Activated naive CD8-positive, alpha-beta T cell treated with anti-CD3 and anti-CD28 coated beads, Interleukin-2, amount 50 U/mL, for 24 hours (primary cell): ENCODE measurements at regions not wholly inside any gene's neighbourhood (a gene's known extent, or its start where the extent isn't known, plus 50 kb on each side); places are given as distances from the start of the nearest gene placed in this dataset.

Experiments
- ATAC-seq: fragments of 150-1000 bp; cut with Tn5 transposase; one replicate; pipeline ENCODE4 v1.10.0; 2021
- DNase-seq: peaks from one replicate; pipeline ENCODE4 v3.0.0; 2021
- H3K27ac Mint-ChIP-seq: one replicate; pipeline ENCODE4 v1.8.0; 2021; ENCODE audit warnings: mild to moderate bottlenecking, mixed read lengths
- H3K27me3 Mint-ChIP-seq: one replicate; pipeline ENCODE4 v1.8.0; 2021; ENCODE audit warnings: mixed read lengths
- H3K36me3 Mint-ChIP-seq: one replicate; pipeline ENCODE4 v1.8.0; 2021; ENCODE audit warnings: low read depth, mixed read lengths
- H3K4me1 Mint-ChIP-seq: one replicate; pipeline ENCODE4 v1.8.0; 2021; ENCODE audit warnings: mixed read lengths
- H3K4me3 Mint-ChIP-seq: one replicate; pipeline ENCODE4 v1.8.0; 2021; ENCODE audit warnings: mild to moderate bottlenecking, moderate library complexity, mixed read lengths
- H3K9me3 Mint-ChIP-seq: one replicate; pipeline ENCODE4 v1.8.0; 2021; ENCODE audit warnings: mixed read lengths

- Mint-ChIP-seq H3K27me3 (no peaks in the 10 kb centered on the region), H3K4me3 (no peak overlapping the region), H3K36me3 (peaks cover 5% of the 10 kb centered on the region), H3K4me1 (peaks cover 24% of the 10 kb centered on the region), H3K9me3 (no peaks in the 10 kb centered on the region), H3K27ac (no peak overlapping the region)
- no peak for ATAC-seq
- no peak for DNase-seq
Observed at GRCh38 chr12:124517260-124518050, 50.0 kb downstream of the NCOR2 start.

DNA sequence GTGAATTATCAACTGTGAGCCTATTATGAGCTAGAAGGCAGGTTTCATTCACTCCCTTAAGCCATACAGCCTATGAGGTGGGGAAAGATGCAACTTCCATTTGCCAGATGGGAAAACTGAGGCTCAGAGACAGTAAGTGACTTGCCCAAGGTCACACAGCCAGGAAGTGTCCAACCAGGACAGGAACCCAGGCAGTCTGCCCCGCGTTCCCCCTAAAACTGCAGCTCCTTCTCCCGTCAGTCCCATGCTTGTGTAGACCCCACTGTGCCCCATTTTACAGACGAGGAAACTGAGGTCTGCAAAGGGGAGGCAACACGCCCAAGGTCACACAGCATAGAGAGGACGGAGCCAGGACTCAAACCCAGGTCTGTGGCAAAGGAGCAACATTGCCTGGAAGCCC lies 50.6 kb downstream of the NCOR2 start:
- ATAC-seq (no peak), DNase-seq (no peak)
- no peak overlapping the region for H3K27ac Mint-ChIP-seq
- no peaks in the 10 kb centered on the region for H3K27me3 Mint-ChIP-seq
- H3K9me3 Mint-ChIP-seq = no peaks in the 10 kb centered on the region
- H3K36me3 Mint-ChIP-seq = peaks cover 7% of the 10 kb centered on the region
- no peak overlapping the region for H3K4me3 Mint-ChIP-seq
- peaks cover 21% of the 10 kb centered on the region for H3K4me1 Mint-ChIP-seq

- DNase-seq = no peak
- H3K4me3 Mint-ChIP-seq = no peak overlapping the region
- no peaks in the 10 kb centered on the region for H3K27me3 Mint-ChIP-seq
- peaks cover 7% of the 10 kb centered on the region for H3K36me3 Mint-ChIP-seq
- peaks cover 18% of the 10 kb centered on the region for H3K4me1 Mint-ChIP-seq
- no peak for ATAC-seq
- H3K9me3 Mint-ChIP-seq = no peaks in the 10 kb centered on the region
- no peak overlapping the region for H3K27ac Mint-ChIP-seq
Observed at GRCh38 chr12:124515981-124516380, 51.4 kb downstream of the NCOR2 start.

DNA sequence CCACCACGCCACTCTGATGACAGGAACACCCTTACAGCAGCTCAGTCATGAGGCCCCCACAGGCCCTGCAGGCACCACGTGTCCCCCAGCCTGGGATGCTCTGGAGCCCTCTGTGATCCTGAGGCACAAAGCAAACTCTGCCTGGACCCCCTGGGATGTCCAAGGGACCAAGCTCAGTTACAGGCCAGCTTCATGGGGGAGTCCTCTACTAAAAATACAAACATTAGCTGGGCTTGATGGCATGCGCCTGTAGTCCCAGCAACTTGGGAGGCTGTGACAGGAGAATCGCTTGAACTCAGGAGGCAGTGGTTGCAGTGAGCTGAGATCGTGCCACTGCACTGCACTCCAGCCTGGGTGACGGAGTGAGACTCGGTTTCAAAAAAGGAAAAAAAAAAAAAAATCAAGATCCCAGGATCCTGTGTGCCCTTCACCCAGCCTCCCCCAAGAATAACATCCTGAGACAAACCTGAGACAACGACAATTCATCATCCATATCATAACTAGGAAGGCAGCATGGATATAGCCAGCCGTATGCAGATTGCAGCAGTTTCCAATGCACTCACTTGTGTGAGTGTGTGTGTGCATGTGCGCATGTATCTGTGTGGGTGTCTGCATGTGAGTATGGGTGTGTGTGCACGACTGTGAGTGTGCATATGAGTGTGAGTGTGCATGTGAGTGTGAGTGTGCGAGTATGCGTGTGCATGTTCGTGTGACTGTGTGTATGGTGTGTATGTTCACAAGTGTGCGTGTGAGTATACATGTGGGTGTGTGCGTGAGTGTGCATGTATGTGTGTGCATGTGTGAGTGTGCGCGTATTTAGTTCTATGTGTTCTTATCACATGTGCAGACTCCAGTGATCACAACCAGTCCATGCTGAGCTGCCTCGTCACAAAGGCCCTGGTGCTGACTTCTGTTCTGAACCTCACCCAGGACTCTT lies 52.1 kb downstream of the NCOR2 start:
- ATAC-seq (no peak), DNase-seq (no peak)
- H3K36me3 Mint-ChIP-seq = peaks cover 7% of the 10 kb centered on the region
- H3K27me3 Mint-ChIP-seq = no peaks in the 10 kb centered on the region
- H3K9me3 Mint-ChIP-seq = no peaks in the 10 kb centered on the region
- peaks cover 16% of the 10 kb centered on the region for H3K4me1 Mint-ChIP-seq
- H3K27ac Mint-ChIP-seq = no peak overlapping the region
- H3K4me3 Mint-ChIP-seq = no peak overlapping the region

DNA sequence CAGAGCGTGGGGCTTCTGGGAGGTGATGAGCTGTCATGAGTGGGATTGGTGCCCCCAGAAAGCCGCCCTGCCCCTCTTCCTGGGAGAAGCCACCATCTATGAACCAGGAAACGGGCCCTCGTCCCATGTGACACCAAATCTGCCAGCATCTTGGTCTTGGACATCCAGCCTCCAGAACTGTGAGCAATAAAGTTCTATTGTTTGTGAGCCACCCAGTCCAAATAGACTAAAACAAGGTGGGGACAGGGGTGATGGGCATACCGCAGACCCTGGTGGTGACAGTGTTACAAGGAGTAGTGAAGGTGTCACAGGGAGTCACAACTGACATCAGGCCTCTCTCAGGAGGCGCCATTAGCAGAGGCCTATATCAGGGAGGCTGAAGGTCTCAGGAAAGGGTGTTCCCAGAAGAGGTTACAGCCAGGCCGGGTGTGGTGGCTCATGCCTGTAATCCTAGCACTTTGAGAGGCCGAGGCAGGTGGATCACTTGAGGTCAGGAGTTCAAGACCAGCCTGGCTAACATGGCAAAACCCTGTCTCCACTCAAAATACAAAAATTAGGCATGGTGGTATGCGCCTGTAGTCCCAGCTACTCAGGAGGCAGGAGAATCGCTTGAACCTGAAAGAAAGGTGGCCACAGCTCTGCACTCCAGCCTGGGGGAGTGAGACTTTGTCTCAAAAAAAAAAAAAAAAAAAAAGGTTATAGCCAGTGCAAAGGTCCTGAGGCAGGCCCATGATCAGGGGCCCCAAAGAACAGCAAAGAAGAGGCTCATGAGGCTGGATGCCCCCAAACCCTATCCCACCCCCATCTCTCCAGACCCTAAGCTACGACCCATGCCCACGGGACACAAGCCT lies 53.0 kb downstream of the NCOR2 start:
- Mint-ChIP-seq H3K4me1 (peaks cover 19% of the 10 kb centered on the region), H3K27me3 (no peaks in the 10 kb centered on the region), H3K27ac (no peak overlapping the region), H3K9me3 (no peaks in the 10 kb centered on the region), H3K36me3 (peaks cover 7% of the 10 kb centered on the region), H3K4me3 (no peak overlapping the region)
- DNase-seq = no peak
- ATAC-seq = no peak

DNA sequence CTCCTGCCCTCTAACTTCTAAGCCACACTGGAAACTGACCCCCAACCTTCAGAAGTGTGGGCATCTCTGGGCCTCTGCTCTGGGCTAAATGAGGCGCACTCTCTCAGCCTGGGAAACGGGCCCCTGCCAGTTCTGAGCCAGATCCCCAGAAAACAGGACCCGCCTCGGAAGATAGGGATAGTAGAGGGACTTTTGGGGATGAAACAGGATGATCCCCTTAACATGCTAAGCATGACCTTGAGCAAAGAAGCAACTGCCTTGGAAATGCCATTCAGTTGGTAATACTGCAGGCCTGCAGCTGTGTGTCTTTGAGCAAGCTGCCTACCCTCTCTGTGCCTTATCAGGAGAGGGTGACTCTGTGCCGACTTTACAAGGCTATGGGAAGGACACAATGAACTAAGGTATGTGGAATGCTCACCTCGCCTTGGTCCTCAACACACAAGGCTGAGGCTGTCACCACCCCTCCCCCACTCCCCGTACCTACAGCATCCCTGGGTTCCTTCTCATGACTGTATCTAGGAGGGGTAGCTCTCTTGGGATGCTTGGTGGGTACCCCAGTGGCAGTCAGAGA lies 54.0 kb downstream of the NCOR2 start:
- Mint-ChIP-seq H3K27ac (no peak overlapping the region), H3K4me3 (no peak overlapping the region), H3K36me3 (peaks cover 7% of the 10 kb centered on the region), H3K9me3 (no peaks in the 10 kb centered on the region), H3K4me1 (peaks cover 20% of the 10 kb centered on the region), H3K27me3 (no peaks in the 10 kb centered on the region)
- ATAC-seq = no peak
- no peak for DNase-seq

DNA sequence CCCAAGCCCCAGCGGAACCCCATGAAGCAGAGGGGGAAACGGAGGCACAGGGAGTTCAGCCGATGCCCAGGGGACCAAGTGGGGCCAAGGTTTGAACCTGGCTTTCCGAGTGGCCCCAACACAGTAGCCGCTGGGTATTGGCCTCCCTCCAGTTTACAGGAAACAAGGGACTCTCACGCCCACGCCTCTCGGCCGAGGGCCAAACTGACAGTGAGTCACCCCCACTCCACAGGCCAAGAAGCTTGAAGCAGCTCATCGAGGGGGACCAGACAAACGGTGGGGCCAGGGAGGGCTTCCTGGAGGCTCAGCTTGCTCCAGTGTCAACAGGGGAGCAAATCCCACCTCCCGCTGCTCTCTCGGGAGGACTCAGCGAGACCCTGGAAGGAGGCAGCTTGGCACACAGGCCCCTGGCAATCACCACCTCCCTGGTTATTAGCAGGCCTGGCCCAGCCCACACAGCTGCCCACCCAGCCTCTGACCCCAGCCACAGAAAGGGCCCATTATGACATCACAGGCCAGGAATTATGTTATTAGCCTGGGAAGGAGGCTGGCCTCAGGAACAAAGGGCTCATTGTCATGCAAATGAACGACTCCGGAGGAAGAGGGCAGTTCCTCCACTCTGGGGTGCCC lies 54.6 kb downstream of the NCOR2 start:
- Mint-ChIP-seq H3K27me3 (no peaks in the 10 kb centered on the region), H3K27ac (no peak overlapping the region), H3K36me3 (peaks cover 7% of the 10 kb centered on the region)

DNA sequence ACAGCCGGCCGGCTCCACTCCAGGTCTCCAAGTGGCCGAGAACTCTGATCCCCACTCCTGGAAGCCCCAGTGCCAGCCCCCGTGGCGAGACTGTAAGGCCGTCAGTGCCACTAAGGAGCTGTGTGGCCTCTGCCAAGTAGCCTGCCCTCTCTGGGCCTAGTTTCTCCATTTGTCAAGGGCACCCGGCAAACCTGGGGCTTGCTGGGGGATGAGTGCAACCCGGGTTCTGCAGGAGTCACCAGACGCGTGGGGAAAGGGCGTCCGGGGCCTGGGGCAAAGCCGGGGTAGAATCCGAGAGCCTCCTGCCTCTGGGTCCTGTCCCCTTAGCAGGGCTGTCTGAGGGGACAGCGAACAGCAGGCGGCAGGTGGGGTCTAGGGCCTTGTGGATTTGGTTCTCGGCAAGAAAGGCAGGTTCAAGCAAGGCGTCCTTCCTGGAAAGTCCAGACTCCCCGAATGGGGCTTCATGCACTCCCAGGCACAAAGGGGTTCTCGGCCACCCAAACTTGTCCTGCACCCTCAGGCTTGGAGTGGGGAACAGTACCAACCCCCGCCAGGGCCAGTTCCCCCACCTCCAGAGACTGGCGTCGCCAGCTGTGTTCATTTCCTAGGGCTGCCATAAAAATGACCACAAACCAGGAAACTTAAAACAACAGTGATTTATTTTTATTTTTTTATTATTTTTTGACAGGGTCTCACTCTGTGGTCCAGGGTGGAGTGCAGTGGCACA lies 56.0 kb downstream of the NCOR2 start:
- H3K4me1 Mint-ChIP-seq = peaks cover 27% of the 10 kb centered on the region
- H3K27ac Mint-ChIP-seq = no peak overlapping the region
- no peak overlapping the region for H3K4me3 Mint-ChIP-seq

More for the DNA sequence above, 54.6 kb downstream of the NCOR2 start:
- no peak for DNase-seq
- H3K9me3 Mint-ChIP-seq = no peaks in the 10 kb centered on the region
- no peak for ATAC-seq
- H3K4me1 Mint-ChIP-seq = peaks cover 20% of the 10 kb centered on the region
- H3K4me3 Mint-ChIP-seq = no peak overlapping the region

GRCh38 chr12:124510301-124510970 lies 57.0 kb downstream of the NCOR2 start:
- ATAC-seq (peak; percentile 21), DNase-seq (peak; percentile 18)
- no peaks in the 10 kb centered on the region for H3K9me3 Mint-ChIP-seq
- H3K4me1 Mint-ChIP-seq = peaks cover 27% of the 10 kb centered on the region
- peaks cover 3% of the 10 kb centered on the region for H3K36me3 Mint-ChIP-seq
- H3K4me3 Mint-ChIP-seq = no peak overlapping the region
- H3K27ac Mint-ChIP-seq = no peak overlapping the region
- no peaks in the 10 kb centered on the region for H3K27me3 Mint-ChIP-seq

More for the DNA sequence above, 56.0 kb downstream of the NCOR2 start:
- Mint-ChIP-seq H3K9me3 (no peaks in the 10 kb centered on the region), H3K36me3 (peaks cover 7% of the 10 kb centered on the region), H3K27me3 (no peaks in the 10 kb centered on the region)
- no peak for ATAC-seq
- DNase-seq = no peak

GRCh38 chr12:124509676-124510300 lies 57.6 kb downstream of the NCOR2 start:
- Mint-ChIP-seq H3K9me3 (no peaks in the 10 kb centered on the region), H3K36me3 (peaks cover 3% of the 10 kb centered on the region), H3K4me1 (peaks cover 27% of the 10 kb centered on the region), H3K27me3 (no peaks in the 10 kb centered on the region), H3K4me3 (no peak overlapping the region), H3K27ac (no peak overlapping the region)
- DNase-seq (no peak), ATAC-seq (no peak)

- H3K27ac Mint-ChIP-seq = no peak overlapping the region
- peaks cover 27% of the 10 kb centered on the region for H3K4me1 Mint-ChIP-seq
- DNase-seq (no peak), ATAC-seq (no peak)
- peaks cover 3% of the 10 kb centered on the region for H3K36me3 Mint-ChIP-seq
- H3K9me3 Mint-ChIP-seq = no peaks in the 10 kb centered on the region
- H3K27me3 Mint-ChIP-seq = no peaks in the 10 kb centered on the region
- H3K4me3 Mint-ChIP-seq = no peak overlapping the region
Observed at GRCh38 chr12:124509300-124509675, 58.1 kb downstream of the NCOR2 start.

GRCh38 chr12:124508381-124509079 lies 58.9 kb downstream of the NCOR2 start:
- no peaks in the 10 kb centered on the region for H3K27me3 Mint-ChIP-seq
- DNase-seq (no peak), ATAC-seq (peak; percentile 15)
- no peaks in the 10 kb centered on the region for H3K9me3 Mint-ChIP-seq
- peaks cover 25% of the 10 kb centered on the region for H3K4me1 Mint-ChIP-seq
- H3K4me3 Mint-ChIP-seq = no peak overlapping the region
- H3K36me3 Mint-ChIP-seq = peaks cover 1% of the 10 kb centered on the region
- no peak overlapping the region for H3K27ac Mint-ChIP-seq
